DND-41 (cell line): ENCODE measurements at regions not wholly inside any gene's neighbourhood (a gene's known extent, or its start where the extent isn't known, plus 50 kb on each side); places are given as distances from the start of the nearest gene placed in this dataset.

Source experiments
- EZH2 ChIP-seq: IDR thresholded peaks from 3 replicates; pipeline ENCODE4 v1.6.1; 2012; ENCODE audit warnings: borderline replicate concordance, low read depth, mild to moderate bottlenecking, moderate library complexity, low read length, inconsistent platforms; ENCODE audit not compliant: severe bottlenecking
- TF ChIP-seq, protein P1 (sequence below): IDR thresholded peaks from 2 replicates; pipeline ENCODE4 v1.5.1; 2012; ENCODE audit warnings: borderline replicate concordance, low read length, moderate library complexity, mild to moderate bottlenecking; ENCODE audit not compliant: poor library complexity, severe bottlenecking; ENCODE audit errors: extremely low read depth

GRCh38 chr2:239553376-239554000 is 152.7 kb upstream of the HDAC4 start:
- TF ChIP-seq, protein P1, sequence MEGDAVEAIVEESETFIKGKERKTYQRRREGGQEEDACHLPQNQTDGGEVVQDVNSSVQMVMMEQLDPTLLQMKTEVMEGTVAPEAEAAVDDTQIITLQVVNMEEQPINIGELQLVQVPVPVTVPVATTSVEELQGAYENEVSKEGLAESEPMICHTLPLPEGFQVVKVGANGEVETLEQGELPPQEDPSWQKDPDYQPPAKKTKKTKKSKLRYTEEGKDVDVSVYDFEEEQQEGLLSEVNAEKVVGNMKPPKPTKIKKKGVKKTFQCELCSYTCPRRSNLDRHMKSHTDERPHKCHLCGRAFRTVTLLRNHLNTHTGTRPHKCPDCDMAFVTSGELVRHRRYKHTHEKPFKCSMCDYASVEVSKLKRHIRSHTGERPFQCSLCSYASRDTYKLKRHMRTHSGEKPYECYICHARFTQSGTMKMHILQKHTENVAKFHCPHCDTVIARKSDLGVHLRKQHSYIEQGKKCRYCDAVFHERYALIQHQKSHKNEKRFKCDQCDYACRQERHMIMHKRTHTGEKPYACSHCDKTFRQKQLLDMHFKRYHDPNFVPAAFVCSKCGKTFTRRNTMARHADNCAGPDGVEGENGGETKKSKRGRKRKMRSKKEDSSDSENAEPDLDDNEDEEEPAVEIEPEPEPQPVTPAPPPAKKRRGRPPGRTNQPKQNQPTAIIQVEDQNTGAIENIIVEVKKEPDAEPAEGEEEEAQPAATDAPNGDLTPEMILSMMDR = no peak
- no peak for TF ChIP-seq EZH2
